ENCODE measurements at regions not wholly inside any gene's neighbourhood (a gene's known extent, or its start where the extent isn't known, plus 50 kb on each side); places are given as distances from the start of the nearest gene placed in this dataset.

DNA sequence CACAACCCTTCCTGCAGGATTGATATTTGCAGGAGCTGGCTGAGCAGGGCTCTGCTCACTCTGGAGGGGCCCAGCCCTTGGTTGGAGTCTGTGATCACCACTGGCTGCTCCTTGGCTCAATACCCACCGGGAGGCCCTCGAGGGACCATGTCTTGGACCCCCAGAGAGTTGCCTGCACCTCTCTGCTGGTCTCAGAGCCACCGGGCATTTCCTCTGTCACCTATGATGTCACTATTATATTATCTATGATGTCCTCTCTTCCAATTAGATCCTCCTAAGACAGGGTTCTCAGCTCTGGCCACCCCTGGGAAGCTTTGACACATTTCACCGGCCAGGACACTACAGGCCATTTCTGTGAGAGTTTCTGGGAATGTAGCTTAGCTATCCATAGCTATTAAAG, 113.1 kb downstream of the PDCL3 start:
- H3K4me3 ChIP-seq (replicated peaks in 1 of 2; ENCODE audit: low read depth in 2 of 2, low read length in 2 of 2), result no peak overlapping the region
- no peak for DNase-seq (ENCODE audit: low read depth in 2 of 2)

DNA sequence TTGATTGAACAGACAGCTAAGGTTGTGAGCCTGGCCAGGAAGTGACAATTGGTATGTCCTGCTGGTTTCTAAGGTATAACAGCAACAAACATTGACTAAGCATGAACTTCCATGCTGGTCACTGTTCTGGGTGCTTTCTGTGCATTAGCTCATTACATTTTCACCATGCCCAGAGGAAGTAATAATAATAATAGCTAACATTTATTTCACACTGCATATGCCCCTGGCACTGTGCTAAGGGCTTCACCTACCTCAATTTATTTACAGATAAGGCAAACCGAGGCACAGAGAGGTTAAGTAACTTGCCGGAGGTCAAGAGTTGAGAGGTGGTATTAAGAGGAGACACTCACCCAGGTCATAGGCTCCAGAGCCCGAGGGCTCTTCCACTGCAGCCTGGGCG, 113.6 kb downstream of the PDCL3 start:
- no peak for DNase-seq (ENCODE audit: low read depth in 2 of 2)
- TF ChIP-seq, protein P1, sequence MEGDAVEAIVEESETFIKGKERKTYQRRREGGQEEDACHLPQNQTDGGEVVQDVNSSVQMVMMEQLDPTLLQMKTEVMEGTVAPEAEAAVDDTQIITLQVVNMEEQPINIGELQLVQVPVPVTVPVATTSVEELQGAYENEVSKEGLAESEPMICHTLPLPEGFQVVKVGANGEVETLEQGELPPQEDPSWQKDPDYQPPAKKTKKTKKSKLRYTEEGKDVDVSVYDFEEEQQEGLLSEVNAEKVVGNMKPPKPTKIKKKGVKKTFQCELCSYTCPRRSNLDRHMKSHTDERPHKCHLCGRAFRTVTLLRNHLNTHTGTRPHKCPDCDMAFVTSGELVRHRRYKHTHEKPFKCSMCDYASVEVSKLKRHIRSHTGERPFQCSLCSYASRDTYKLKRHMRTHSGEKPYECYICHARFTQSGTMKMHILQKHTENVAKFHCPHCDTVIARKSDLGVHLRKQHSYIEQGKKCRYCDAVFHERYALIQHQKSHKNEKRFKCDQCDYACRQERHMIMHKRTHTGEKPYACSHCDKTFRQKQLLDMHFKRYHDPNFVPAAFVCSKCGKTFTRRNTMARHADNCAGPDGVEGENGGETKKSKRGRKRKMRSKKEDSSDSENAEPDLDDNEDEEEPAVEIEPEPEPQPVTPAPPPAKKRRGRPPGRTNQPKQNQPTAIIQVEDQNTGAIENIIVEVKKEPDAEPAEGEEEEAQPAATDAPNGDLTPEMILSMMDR (IDR thresholded peaks at IDR 0.05; ENCODE audit: low read depth, low read length), result no peak
- no peak overlapping the region for H3K4me3 ChIP-seq (replicated peaks in 1 of 2; ENCODE audit: low read depth in 2 of 2, low read length in 2 of 2)

More for the DNA sequence above, 113.1 kb downstream of the PDCL3 start:
- TF ChIP-seq, protein P1 (IDR thresholded peaks at IDR 0.05; ENCODE audit: low read depth, low read length), result no peak

GRCh38 chr2:100677611-100678185, 114.9 kb downstream of the PDCL3 start:
- TF ChIP-seq, protein P1 (IDR thresholded peaks at IDR 0.05; ENCODE audit: low read depth, low read length), result no peak
- H3K4me3 ChIP-seq (replicated peaks in 1 of 2; ENCODE audit: low read depth in 2 of 2, low read length in 2 of 2), result no peak overlapping the region
- DNase-seq (ENCODE audit: low read depth in 2 of 2), result no peak

DNA sequence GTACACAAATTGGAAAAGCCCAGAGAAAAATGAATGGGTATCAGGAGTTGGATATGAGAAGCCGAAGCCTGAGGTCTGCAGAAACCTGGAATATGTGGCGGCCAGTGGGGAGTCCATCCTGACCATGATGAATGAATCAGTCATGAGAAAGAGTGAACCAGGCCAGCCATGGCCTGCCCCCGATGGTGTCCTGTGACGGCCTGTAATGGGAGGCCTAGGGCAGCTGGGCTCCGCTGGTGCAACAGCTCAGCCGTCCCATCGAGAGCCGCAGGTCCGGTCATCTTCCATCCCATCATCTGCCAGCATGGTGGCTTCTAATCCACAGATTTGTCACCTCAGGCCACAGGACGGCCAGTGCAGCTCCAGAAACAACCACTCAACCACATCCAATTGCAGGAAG, 116.4 kb downstream of the PDCL3 start:
- no peak overlapping the region for H3K4me3 ChIP-seq (replicated peaks in 1 of 2; ENCODE audit: low read depth in 2 of 2, low read length in 2 of 2)
- no peak for DNase-seq (ENCODE audit: low read depth in 2 of 2)
- TF ChIP-seq, protein P1 (IDR thresholded peaks at IDR 0.05; ENCODE audit: low read depth, low read length), result no peak

GRCh38 chr2:100682536-100682935, 119.7 kb downstream of the PDCL3 start:
- H3K4me3 ChIP-seq (replicated peaks in 1 of 2; ENCODE audit: low read depth in 2 of 2, low read length in 2 of 2), result no peak overlapping the region
- TF ChIP-seq, protein P1 (IDR thresholded peaks at IDR 0.05; ENCODE audit: low read depth, low read length), result no peak
- DNase-seq (ENCODE audit: low read depth in 2 of 2), result no peak

GRCh38 chr2:100683231-100683630, 120.4 kb downstream of the PDCL3 start:
- no peak overlapping the region for H3K4me3 ChIP-seq (replicated peaks in 1 of 2; ENCODE audit: low read depth in 2 of 2, low read length in 2 of 2)
- TF ChIP-seq, protein P1 (IDR thresholded peaks at IDR 0.05; ENCODE audit: low read depth, low read length), result no peak
- DNase-seq (ENCODE audit: low read depth in 2 of 2), result no peak

GRCh38 chr2:100691846-100692245, 128.1 kb upstream of the NPAS2 start:
- TF ChIP-seq, protein P1 (IDR thresholded peaks at IDR 0.05; ENCODE audit: low read depth, low read length), result no peak
- H3K4me3 ChIP-seq (replicated peaks in 1 of 2; ENCODE audit: low read depth in 2 of 2, low read length in 2 of 2), result no peak overlapping the region
- no peak for DNase-seq (ENCODE audit: low read depth in 2 of 2)
